NCI-H1436 treated with DMSO at 0.1 percent for 48 hours (cell line): ENCODE measurements at regions not wholly inside any gene's neighbourhood (a gene's known extent, or its start where the extent isn't known, plus 50 kb on each side); places are given as distances from the start of the nearest gene placed in this dataset.
"Not testable (repeated sequence)": the region's sequence is repeated elsewhere in the genome, so short reads cannot be mapped to it uniquely, and the experiment has no call there.

Source experiments
- DNase-seq: peaks from one replicate; lab custom pipeline; 2025; lab: John Stamatoyannopoulos, UW

DNA sequence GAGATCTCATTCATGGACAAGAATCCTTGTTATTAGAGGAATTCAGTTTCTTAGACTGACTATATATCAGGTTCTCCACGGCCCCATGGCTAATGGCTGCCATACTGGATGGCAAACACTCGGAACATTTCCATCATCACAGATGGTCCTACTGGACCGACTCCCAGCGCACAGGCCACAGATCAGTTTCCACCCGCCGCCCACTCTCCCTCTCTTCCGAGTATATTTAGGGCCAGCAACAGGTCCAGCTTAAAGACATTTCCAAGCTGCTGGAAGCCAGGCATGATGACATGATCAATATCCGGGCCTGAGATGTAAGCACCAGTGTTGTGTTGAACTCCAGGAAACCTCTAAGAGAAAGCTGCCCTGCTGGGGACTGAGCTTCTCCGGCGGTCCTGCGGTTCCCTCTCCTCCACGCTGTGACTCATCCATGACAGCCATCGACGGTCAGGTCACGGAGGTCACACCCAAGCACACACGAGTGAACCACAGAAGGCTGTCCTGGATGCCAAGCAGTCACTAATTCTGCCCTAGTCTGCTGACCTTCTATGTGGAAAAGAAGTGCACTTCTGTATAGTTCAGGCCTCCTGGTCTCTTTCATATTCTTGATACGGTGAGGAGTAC, 64.4 kb upstream of the LPCAT1 start:
- not testable (repeated sequence) for DNase-seq

DNA sequence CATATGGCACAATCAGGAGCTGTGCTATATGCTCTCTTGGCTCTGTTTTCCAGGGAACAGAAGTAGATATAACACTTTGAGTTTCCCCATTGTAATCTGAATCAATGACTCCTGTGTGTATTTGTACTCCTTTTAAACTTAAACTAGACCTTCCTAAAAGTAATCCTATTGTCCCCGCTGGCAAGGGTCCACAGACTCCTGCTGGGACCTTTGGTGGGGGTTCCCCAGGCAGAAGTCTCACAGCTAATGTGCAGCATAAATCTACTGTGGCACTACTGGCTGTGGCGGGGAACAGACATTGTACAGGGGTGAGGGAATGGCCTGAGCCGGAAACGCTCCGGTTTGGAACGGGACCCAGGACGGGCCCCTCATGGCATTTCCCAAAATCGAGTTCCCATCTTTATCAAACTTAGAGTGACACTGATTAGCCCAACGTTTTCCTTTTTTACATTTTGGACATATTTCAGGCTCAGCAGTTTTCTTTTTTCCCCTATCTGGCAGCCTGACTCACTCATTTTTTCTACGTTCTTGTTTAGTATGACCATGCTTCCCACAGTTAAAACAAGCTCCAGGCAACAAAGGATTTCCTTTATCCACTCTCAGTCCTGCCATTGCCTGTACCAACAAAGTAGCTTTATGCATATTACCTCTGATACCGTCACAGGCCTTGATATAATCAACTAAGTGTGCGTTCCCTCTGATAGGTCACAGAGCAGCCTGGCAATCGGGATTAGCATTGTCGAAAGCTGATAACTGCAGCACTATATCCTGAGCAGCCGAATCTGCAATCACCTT, 59.5 kb upstream of the LPCAT1 start:
- not testable (repeated sequence) for DNase-seq

DNA sequence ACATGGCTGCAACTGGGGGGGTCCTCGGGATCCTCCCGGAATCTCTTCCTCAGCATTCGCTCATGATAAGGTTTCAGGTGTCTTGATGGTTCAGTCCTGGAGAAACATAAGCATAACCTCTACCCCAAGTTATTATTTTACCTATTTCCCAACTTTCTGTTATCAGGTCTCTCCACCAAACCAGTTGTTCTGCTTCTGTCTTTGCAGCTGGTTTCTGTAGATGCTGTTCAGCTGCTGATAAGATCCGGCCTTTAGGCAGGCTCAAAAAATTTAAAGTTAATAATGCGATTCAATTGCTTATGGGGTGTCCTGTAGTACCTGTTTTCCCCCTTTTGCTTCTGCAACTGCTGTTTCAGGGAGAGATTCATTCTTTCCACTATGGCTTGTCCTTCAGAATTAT, 55.6 kb upstream of the LPCAT1 start:
- not testable (repeated sequence) for DNase-seq

DNA sequence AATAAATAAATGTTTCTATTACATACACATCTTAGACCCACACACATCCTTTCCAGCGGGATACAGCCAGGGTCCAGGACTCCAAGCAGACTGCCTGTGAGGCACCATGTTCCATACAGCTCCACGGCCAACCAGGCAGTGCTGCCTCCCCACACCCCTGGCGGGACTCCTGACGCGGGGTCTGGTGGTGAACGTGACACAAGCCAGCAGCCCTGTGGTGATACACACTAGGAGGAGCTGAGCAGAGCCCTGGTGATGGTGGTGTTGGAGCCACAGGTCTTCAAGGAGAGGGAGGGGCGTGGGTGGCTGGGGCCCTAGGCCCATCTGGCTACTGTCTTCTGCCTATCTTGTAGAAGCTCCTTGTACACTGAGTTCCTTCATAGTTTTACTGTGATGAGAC, 53.1 kb upstream of the LPCAT1 start:
- DNase-seq: not testable (repeated sequence)

DNA sequence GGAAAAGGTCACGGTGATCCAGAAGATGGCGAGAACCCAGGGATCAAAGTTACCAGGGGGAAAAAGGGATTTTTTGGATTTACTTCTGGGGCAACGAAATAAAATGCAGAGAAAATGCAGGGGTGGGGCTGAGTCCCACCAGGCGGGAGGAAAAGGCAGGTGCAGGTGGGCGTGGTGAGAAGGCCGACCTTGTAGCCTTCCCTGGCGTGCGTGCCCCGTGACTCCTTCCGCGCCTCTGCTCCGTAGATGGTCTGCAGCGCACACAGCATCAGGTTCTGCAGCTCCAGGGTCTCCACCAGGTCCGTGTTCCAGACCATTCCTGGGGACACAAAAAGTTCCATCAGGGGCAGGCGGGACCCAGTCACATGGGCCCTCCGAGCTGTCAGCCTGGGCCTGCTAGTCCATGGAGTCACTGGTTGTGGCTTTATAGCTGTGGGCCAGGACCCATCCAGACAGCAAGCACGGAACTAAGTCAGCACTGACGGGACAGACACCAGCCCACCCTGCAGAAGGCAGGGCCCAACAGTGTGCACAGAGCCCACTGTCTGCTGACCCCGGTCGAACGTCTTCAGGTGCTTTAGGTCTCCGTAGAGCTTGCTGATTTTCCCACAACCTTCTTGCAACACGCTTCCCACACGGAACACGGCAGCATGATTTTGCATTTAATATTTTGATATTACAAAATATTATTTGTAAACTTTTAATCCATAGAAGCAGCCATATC, 52.4 kb upstream of the LPCAT1 start:
- DNase-seq: not testable (repeated sequence)

DNA sequence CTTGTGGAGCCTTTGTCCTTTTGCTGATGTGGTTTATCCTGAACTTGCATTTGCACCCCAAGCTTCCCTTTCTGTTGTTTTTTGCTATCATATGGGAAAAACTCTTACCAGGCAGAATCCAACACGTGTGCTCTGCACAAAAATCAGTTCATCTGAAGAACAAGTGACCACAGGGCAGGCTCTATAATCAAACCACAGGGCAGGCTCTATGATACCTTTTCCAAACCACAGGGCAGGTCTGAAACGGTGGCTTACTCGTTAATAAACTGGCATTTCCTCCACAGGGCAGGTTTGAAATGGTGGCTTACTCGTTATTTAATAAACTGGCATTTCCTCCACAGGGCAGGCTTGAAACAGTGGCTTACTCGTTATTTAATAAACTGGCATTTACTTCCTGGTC, 51.7 kb upstream of the LPCAT1 start:
- DNase-seq: not testable (repeated sequence)

DNA sequence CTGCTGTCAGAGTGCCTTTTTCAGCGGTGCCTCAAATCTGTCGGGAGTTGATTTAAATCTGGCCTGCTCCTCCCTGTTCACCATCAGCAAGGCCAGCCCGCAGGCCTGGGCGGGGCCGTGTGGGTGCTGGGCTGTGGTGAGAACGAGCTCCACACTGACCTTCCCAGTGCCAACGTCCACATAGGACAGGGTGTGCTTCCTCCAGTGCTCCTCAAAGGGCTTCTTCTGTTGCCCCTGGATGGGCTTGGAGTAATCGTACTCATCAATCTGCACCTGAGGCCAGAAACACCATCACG, 50.2 kb upstream of the LPCAT1 start:
- not testable (repeated sequence) for DNase-seq

DNA sequence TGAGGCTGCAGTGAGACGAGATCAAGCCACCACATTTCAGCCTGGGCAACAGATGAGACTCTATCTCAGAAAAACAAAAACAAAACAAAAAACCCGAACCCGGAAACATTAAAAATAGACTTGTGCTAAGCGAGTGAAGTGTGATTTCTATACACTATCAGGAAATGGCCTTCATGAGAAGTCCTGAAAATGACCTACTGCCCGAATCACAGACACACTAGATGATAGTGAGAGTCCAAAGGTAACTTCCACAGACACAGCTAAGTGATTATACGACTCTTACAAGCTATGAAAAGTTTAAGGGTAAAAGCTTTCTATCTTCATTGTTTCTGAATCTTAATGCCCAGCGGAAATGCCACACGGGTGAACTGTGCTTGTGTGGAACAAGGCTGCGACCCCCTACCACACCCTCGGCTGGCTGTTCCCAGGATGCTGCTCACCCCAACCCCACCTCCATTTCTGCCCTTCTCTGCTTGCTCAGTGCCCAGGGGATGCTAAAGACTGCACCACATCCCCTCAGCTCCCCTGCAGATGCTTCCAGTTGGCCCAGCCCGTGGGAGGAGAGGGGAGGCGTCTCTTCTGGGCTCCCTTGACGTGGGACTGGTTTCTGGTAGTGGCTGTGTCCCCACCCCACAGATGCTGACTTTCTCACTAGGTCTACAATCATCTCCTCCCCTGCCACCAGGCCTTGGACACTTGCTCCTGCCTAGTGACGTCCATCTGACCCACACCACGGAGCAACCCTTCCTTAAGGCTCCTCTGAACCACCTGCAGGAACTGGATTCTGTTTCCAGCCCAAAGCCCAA, 49.7 kb upstream of the LPCAT1 start:
- not testable (repeated sequence) for DNase-seq
